ENCODE measurements at regions not wholly inside any gene's neighbourhood (a gene's known extent, or its start where the extent isn't known, plus 50 kb on each side); places are given as distances from the start of the nearest gene placed in this dataset.
A peak's percentile ranks its signal among the peaks of the same experiment; 100 is the strongest.
"Not testable (repeated sequence)": the region's sequence is repeated elsewhere in the genome, so short reads cannot be mapped to it uniquely, and the experiment has no call there.

DNA sequence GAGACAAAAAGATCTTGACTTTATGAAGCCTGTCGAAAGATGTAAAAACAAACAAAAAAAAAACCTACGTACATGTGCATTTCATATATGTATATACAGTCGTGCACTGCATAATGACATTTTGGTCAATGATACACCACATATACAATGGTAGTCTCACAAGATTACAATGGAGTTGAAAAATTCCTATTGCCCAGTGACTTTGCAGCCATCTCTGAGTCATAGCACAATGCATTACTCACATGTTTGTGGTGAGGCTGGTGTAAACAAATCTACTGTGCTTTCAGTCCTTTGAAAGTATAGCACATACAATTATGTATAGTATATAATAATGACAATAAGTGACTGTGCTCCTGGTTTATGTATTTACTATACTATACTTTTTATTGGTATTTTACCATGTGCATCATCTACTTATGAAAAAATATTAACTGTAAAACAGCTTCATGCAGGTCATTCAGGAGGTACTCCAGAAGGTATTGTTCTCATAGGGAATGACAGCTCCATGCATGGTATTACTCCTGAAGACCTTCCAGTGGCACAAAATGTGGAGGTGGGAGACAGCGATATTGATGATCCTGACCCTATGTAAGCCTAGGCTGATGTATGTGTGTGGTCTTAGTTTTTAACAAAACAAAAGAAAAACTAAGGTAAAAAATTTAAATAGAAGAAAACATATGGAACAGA is 73.7 kb upstream of the FST start:
- H3K4me3 ChIP-seq (ENCODE audit: low read depth, low read length), result no peak overlapping the region
- TF ChIP-seq, protein P1, sequence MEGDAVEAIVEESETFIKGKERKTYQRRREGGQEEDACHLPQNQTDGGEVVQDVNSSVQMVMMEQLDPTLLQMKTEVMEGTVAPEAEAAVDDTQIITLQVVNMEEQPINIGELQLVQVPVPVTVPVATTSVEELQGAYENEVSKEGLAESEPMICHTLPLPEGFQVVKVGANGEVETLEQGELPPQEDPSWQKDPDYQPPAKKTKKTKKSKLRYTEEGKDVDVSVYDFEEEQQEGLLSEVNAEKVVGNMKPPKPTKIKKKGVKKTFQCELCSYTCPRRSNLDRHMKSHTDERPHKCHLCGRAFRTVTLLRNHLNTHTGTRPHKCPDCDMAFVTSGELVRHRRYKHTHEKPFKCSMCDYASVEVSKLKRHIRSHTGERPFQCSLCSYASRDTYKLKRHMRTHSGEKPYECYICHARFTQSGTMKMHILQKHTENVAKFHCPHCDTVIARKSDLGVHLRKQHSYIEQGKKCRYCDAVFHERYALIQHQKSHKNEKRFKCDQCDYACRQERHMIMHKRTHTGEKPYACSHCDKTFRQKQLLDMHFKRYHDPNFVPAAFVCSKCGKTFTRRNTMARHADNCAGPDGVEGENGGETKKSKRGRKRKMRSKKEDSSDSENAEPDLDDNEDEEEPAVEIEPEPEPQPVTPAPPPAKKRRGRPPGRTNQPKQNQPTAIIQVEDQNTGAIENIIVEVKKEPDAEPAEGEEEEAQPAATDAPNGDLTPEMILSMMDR (conservative IDR thresholded peaks at IDR 0.05; ENCODE audit: low read depth, low read length), result no peak
- peak; percentile 76 for DNase-seq (ENCODE audit: low read depth)

DNA sequence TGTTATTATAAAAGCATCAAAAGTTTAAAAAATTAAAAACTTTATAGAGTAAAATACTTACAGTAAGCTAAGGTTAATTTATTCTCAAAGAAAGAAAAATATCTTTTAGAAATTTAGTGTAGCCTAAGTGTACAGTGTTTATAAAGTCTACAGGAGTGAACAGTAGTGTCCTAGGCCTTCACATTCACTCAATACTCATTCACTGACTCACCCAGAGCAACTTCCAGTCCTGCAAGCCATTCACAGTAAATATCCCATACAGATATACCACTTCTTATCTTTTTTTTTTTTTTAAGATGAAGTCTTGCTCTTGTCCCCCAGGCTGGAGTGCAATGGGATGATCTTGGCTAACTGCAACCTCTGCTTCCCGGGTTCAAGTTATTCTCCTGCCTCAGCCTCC is 73.1 kb upstream of the FST start:
- H3K4me3 ChIP-seq (ENCODE audit: low read depth, low read length), result no peak overlapping the region
- no peak for DNase-seq (ENCODE audit: low read depth)
- TF ChIP-seq, protein P1 (conservative IDR thresholded peaks at IDR 0.05; ENCODE audit: low read depth, low read length), result no peak

- TF ChIP-seq, protein P1 (conservative IDR thresholded peaks at IDR 0.05; ENCODE audit: low read depth, low read length), result no peak
- H3K4me3 ChIP-seq (ENCODE audit: low read depth, low read length), result no peak overlapping the region
- no peak for DNase-seq (ENCODE audit: low read depth)
Observed at GRCh38 chr5:53411388-53411787, 69.0 kb upstream of the FST start.

- DNase-seq (ENCODE audit: low read depth); H3K4me3 ChIP-seq (ENCODE audit: low read depth, low read length): not testable (repeated sequence)
Observed at GRCh38 chr5:53412499-53412898, 67.9 kb upstream of the FST start.

DNA sequence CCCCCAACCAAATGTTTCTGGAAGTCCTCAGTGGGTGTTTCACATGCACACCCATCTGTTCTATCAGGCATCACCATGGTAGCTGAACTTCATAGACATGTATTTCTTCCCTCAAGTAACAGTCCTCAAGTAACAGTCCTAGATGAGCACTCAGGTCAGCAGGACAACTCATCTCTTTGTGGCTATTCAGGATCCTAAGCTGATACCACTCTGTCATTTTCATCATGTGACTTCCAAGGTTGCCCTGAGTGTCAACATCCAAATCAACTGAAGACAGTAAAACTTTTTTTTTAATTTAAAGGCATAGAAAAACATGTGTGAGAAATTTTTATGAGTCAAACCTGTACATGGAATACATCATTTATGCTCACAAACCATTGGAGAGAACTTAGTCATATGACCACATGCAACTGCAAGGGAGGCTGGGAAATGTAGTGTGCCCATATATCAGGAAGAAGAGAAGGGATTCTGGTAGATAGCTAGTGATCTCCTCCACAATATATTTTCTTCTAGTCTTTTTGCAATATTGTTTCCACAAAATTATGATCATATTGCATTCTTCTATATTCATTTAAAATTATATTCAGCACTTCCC is 64.2 kb upstream of the FST start:
- no peak overlapping the region for H3K4me3 ChIP-seq (ENCODE audit: low read depth, low read length)
- DNase-seq (ENCODE audit: low read depth), result no peak
- TF ChIP-seq, protein P1 (conservative IDR thresholded peaks at IDR 0.05; ENCODE audit: low read depth, low read length), result no peak

DNA sequence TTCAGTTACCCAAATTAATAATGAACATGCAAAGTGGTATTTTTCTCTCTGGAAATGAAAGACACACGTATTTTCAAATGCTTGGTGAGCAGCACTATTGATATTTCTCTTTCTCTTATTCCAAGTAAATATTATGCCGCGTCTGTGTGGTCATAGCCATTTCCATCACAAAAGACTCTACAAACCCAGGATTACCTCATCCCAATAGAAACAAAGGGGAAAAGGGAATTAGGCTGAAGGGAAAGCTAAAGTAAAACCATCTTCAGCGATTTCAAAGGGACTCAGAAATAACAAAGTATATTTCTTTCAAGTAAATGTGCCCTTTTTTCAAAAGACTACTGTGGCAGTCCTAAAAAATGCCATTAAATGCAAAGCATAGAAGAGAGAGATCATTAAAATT is 62.0 kb upstream of the FST start:
- TF ChIP-seq, protein P1 (conservative IDR thresholded peaks at IDR 0.05; ENCODE audit: low read depth, low read length), result no peak
- H3K4me3 ChIP-seq (ENCODE audit: low read depth, low read length), result no peak overlapping the region
- DNase-seq (ENCODE audit: low read depth), result no peak

- no peak for DNase-seq (ENCODE audit: low read depth)
- no peak overlapping the region for H3K4me3 ChIP-seq (ENCODE audit: low read depth, low read length)
- TF ChIP-seq, protein P1 (conservative IDR thresholded peaks at IDR 0.05; ENCODE audit: low read depth, low read length), result no peak
Observed at GRCh38 chr5:53418826-53419658, 61.4 kb upstream of the FST start.

All from epithelial cell of proximal tubule (primary cell).